PC-3 (cell line): ENCODE measurements at regions not wholly inside any gene's neighbourhood (a gene's known extent, or its start where the extent isn't known, plus 50 kb on each side); places are given as distances from the start of the nearest gene placed in this dataset.

Source experiments
- ATAC-seq: fragments of 200-7000 bp; cut with Tn5 transposase; 2 replicates; pipeline ENCODE4 v1.9.1; 2020; ENCODE audit warnings: mild to moderate bottlenecking, moderate library complexity
- BruUV-seq: library from RNA; stranded (reverse); fragments of 400-500 nt; replicated peaks from 2 replicates; lab custom pipeline; 2021; lab: Mats Ljungman, UMichigan
- CTCF ChIA-PET: fragments of 300-600 bp; sonication (Branson Sonifier 250); formaldehyde crosslinking; loops from one replicate; lab custom pipeline; 2022; ENCODE audit warnings: antibody characterized with exemption; lab: Charles Lee
- POLR2A ChIA-PET: fragments of 300-600 bp; sonication (Branson Sonifier 250); formaldehyde crosslinking; loops from one replicate; lab custom pipeline; 2022; ENCODE audit warnings: antibody characterized with exemption; ENCODE audit not compliant: unreplicated experiment; lab: Charles Lee
- DNase-seq: peaks from one replicate; pipeline ENCODE4 v3.0.0-alpha.2; 2015
- H2AFZ ChIP-seq: fragments of 300-600 bp; sonication (generic); 2 replicates; pipeline ENCODE4 v1.6.0; 2016; ENCODE audit warnings: antibody characterized with exemption, low read length
- H3F3A ChIP-seq: fragments of 300-600 bp; sonication (generic); one replicate; pipeline ENCODE4 v1.6.0; 2017; ENCODE audit warnings: antibody characterized with exemption, low read length, control low read depth, mild to moderate bottlenecking; ENCODE audit not compliant: unreplicated experiment
- H3K27ac ChIP-seq: fragments of 300-600 bp; sonication (generic); 2 replicates; pipeline ENCODE4 v1.5.1; 2016; ENCODE audit warnings: mild to moderate bottlenecking, low read length
- H3K27me3 ChIP-seq: fragments of 300-600 bp; sonication (generic); 2 replicates; pipeline ENCODE4 v1.6.1; 2016; ENCODE audit warnings: low read length, mixed read lengths
- H3K36me3 ChIP-seq: fragments of 300-600 bp; sonication (generic); 2 replicates; pipeline ENCODE4 v1.6.1; 2016; ENCODE audit warnings: low read depth, mixed run types, low read length, mixed read lengths
- H3K4me1 ChIP-seq: fragments of 300-600 bp; sonication (generic); 2 replicates; pipeline ENCODE4 v1.5.1; 2016; ENCODE audit warnings: low read length; ENCODE audit not compliant: insufficient read depth
- H3K4me2 ChIP-seq: fragments of 300-600 bp; sonication (generic); 2 replicates; pipeline ENCODE4 v1.6.0; 2016; ENCODE audit warnings: low read length
- H3K4me3 ChIP-seq: fragments of 300-600 bp; sonication (generic); 2 replicates; pipeline ENCODE4 v1.5.1; 2016; ENCODE audit warnings: mild to moderate bottlenecking, low read length, mixed read lengths
- H3K79me2 ChIP-seq: fragments of 300-600 bp; sonication (generic); 2 replicates; pipeline ENCODE4 v1.6.1; 2017; ENCODE audit warnings: low read length, mixed read lengths
- H3K9ac ChIP-seq: fragments of 300-600 bp; sonication (generic); 2 replicates; pipeline ENCODE4 v1.6.0; 2016; ENCODE audit warnings: mild to moderate bottlenecking, low read length
- H3K9me2 ChIP-seq: fragments of 300-600 bp; sonication (generic); replicated peaks from 2 replicates; pipeline ENCODE4 v1.6.1; 2016; ENCODE audit warnings: mixed run types, low read length, mixed read lengths
- H3K9me3 ChIP-seq: fragments of 300-600 bp; sonication (generic); 2 replicates; pipeline ENCODE4 v1.6.1; 2016; ENCODE audit warnings: low read length, mixed read lengths
- H4K20me1 ChIP-seq: fragments of 300-600 bp; sonication (generic); 2 replicates; pipeline ENCODE4 v1.6.1; 2016; ENCODE audit warnings: low read length, mixed read lengths
- CTCF ChIP-seq: fragments of 300-600 bp; sonication (generic); conservative IDR thresholded peaks from 2 replicates; pipeline ENCODE4 v1.5.1; 2017; ENCODE audit warnings: antibody characterized with exemption, low read depth, mild to moderate bottlenecking, low read length
- EZH2 ChIP-seq: fragments of 300-600 bp; sonication (generic); IDR thresholded peaks from one replicate; pipeline ENCODE4 v1.6.1; 2017; ENCODE audit warnings: antibody characterized with exemption, mild to moderate bottlenecking, low read length; ENCODE audit not compliant: unreplicated experiment
- EZH2phosphoT487 ChIP-seq: fragments of 300-600 bp; sonication (generic); IDR thresholded peaks from 2 replicates; pipeline ENCODE4 v1.6.1; 2018; ENCODE audit warnings: mild to moderate bottlenecking, antibody characterized with exemption, low read length, borderline replicate concordance
- intact Hi-C: fragments of 100-400 bp; cut with micrococcal nuclease; formaldehyde crosslinking; loops from 2 replicates; pipeline ENCODE4 v1.9.0; 2023

GRCh38 chr4:83864097-83864817 lies 328.3 kb downstream of the GPAT3 start:
- POLR2A ChIA-PET: no interaction called here
- DNase-seq: no peak
- no peak overlapping the region for H3K4me2 ChIP-seq
- no peaks in the 10 kb centered on the region for H3K36me3 ChIP-seq
- TF ChIP-seq EZH2 (no peak), CTCF (no peak), EZH2phosphoT487 (no peak)
- no peaks in the 10 kb centered on the region for H3K9me2 ChIP-seq
- 0 out of 2 replicates have a peak, but pooled peaks cover 10% of the 10 kb centered on the region for H3K4me1 ChIP-seq
- no peak for ATAC-seq
- H2AFZ ChIP-seq: no peak overlapping the region
- H3K4me3 ChIP-seq: no peak overlapping the region
- no peak overlapping the region for H3K9ac ChIP-seq
- H4K20me1 ChIP-seq: no peaks in the 10 kb centered on the region
- H3K27ac ChIP-seq: no peak overlapping the region
- no peaks in the 10 kb centered on the region for H3F3A ChIP-seq
- no peaks in the 10 kb centered on the region for H3K9me3 ChIP-seq
- intact Hi-C loops: no loop called here
- H3K79me2 ChIP-seq: no peaks in the 10 kb centered on the region
- CTCF ChIA-PET: no interaction called here
- BruUV-seq: no TSS peak
- H3K27me3 ChIP-seq: no peaks in the 10 kb centered on the region

- ChIA-PET POLR2A (no interaction called here), CTCF (no interaction called here)
- Histone ChIP-seq H3K4me3 (no peak overlapping the region), H3K27me3 (no peaks in the 10 kb centered on the region), H2AFZ (no peak overlapping the region), H3K36me3 (no peaks in the 10 kb centered on the region), H3K79me2 (no peaks in the 10 kb centered on the region), H4K20me1 (no peaks in the 10 kb centered on the region), H3K9ac (no peak overlapping the region), H3K9me2 (no peaks in the 10 kb centered on the region), H3K9me3 (no peaks in the 10 kb centered on the region), H3K4me2 (no peak overlapping the region), H3F3A (no peaks in the 10 kb centered on the region), H3K27ac (no peak overlapping the region), H3K4me1 (peaks cover 22% of the 10 kb centered on the region)
- BruUV-seq: no TSS peak
- no peak for DNase-seq
- ATAC-seq: no peak
- TF ChIP-seq CTCF: no peak
- TF ChIP-seq EZH2: no peak
- TF ChIP-seq EZH2phosphoT487: no peak
- intact Hi-C loops: no loop called here
These were observed 326.6 kb downstream of the GPAT3 start for GRCh38 chr4:83862471-83862870.

GRCh38 chr4:83860200-83860599 lies 324.3 kb downstream of the GPAT3 start:
- Histone ChIP-seq H3F3A (no peaks in the 10 kb centered on the region), H3K9ac (no peak overlapping the region), H3K27me3 (no peaks in the 10 kb centered on the region), H4K20me1 (no peaks in the 10 kb centered on the region), H3K4me2 (no peak overlapping the region), H3K9me3 (no peaks in the 10 kb centered on the region), H3K79me2 (no peaks in the 10 kb centered on the region), H3K27ac (no peak overlapping the region), H3K9me2 (no peaks in the 10 kb centered on the region), H3K4me3 (no peak overlapping the region), H2AFZ (no peak overlapping the region), H3K4me1 (peaks cover 31% of the 10 kb centered on the region), H3K36me3 (no peaks in the 10 kb centered on the region)
- ChIA-PET CTCF (no interaction called here), POLR2A (no interaction called here)
- intact Hi-C loops: no loop called here
- ATAC-seq (peak; percentile 11; the same call in 1 of the 2 replicates), DNase-seq (peak; percentile 22)
- no TSS peak for BruUV-seq
- no peak for TF ChIP-seq EZH2
- no peak for TF ChIP-seq EZH2phosphoT487
- no peak for TF ChIP-seq CTCF
